Fibroblast of mammary gland (primary cell): ENCODE measurements at regions not wholly inside any gene's neighbourhood (a gene's known extent, or its start where the extent isn't known, plus 50 kb on each side); places are given as distances from the start of the nearest gene placed in this dataset.

Experiments used
- DNase-seq: peaks from one replicate; pipeline ENCODE4 v3.0.0-alpha.2; 2010; ENCODE audit warnings: low read depth
- H3K4me3 ChIP-seq: 2 replicates; pipeline ENCODE4 v1.5.1; 2011; ENCODE audit warnings: low read depth, mild to moderate bottlenecking, low read length, moderate library complexity; ENCODE audit not compliant: control insufficient read depth
- CTCF ChIP-seq: conservative IDR thresholded peaks from 2 replicates; pipeline ENCODE4 v1.5.1; 2011; ENCODE audit warnings: low read depth, low read length, inconsistent platforms; ENCODE audit not compliant: control insufficient read depth, insufficient read depth

- TF ChIP-seq CTCF = no peak
- no peak for DNase-seq
- no peak overlapping the region for H3K4me3 ChIP-seq
These were observed 117.9 kb downstream of the RGS2 start for GRCh38 chr1:192926736-192927135.

GRCh38 chr1:192927496-192927895 is 118.7 kb downstream of the RGS2 start:
- H3K4me3 ChIP-seq = no peak overlapping the region
- no peak for TF ChIP-seq CTCF
- DNase-seq = no peak

- no peak overlapping the region for H3K4me3 ChIP-seq
- DNase-seq = no peak
- TF ChIP-seq CTCF = no peak
These were observed 120.8 kb downstream of the RGS2 start for GRCh38 chr1:192929597-192929996.

GRCh38 chr1:192933744-192934143 is 124.9 kb downstream of the RGS2 start:
- TF ChIP-seq CTCF = no peak
- no peak for DNase-seq

GRCh38 chr1:192936313-192937018 is 122.7 kb downstream of the UCHL5 start:
- DNase-seq = peak; percentile 6
- no peak overlapping the region for H3K4me3 ChIP-seq
- no peak for TF ChIP-seq CTCF

More at GRCh38 chr1:192933744-192934143, 124.9 kb downstream of the RGS2 start:
- H3K4me3 ChIP-seq = no peak overlapping the region

GRCh38 chr1:192937128-192937527 is 122.0 kb downstream of the UCHL5 start:
- no peak overlapping the region for H3K4me3 ChIP-seq
- no peak for DNase-seq
- TF ChIP-seq CTCF = no peak
